ENCODE measurements at regions not wholly inside any gene's neighbourhood (a gene's known extent, or its start where the extent isn't known, plus 50 kb on each side); places are given as distances from the start of the nearest gene placed in this dataset.

GRCh38 chr7:13148548-13148947, 461.1 kb downstream of the ARL4A start:
- no peak for DNase-seq (ENCODE audit: low spot score in 2 of 2)
- TF ChIP-seq CTCF (IDR thresholded peaks at IDR 0.05) (no peak), POLR2AphosphoS5 (IDR thresholded peaks at IDR 0.05) (no peak), EP300 (IDR thresholded peaks at IDR 0.05) (no peak), POLR2A (IDR thresholded peaks at IDR 0.05) (no peak)
- WGBS = 62% methylated on average over 1 of the region's 1 CpG
- Histone ChIP-seq H3K4me3 (no peak overlapping the region), H3K36me3 (no peaks in the 10 kb centered on the region), H3K9me3 (no peaks in the 10 kb centered on the region), H3K27me3 (no peaks in the 10 kb centered on the region), H3K4me1 (no peaks in the 10 kb centered on the region), H3K27ac (no peak overlapping the region)

- 89% methylated on average over 1 of the region's 1 CpG for WGBS
Observed at GRCh38 chr7:13151978-13152377, 464.5 kb downstream of the ARL4A start.

GRCh38 chr7:13152755-13153154, 465.3 kb downstream of the ARL4A start:
- Histone ChIP-seq H3K36me3 (no peaks in the 10 kb centered on the region), H3K27ac (no peak overlapping the region), H3K4me3 (no peak overlapping the region), H3K9me3 (no peaks in the 10 kb centered on the region), H3K4me1 (no peaks in the 10 kb centered on the region), H3K27me3 (no peaks in the 10 kb centered on the region)
- no peak for DNase-seq (ENCODE audit: low spot score in 2 of 2)
- no peak for TF ChIP-seq CTCF (IDR thresholded peaks at IDR 0.05)

More at GRCh38 chr7:13151978-13152377, 464.5 kb downstream of the ARL4A start:
- Histone ChIP-seq H3K36me3 (no peaks in the 10 kb centered on the region), H3K4me3 (no peak overlapping the region), H3K4me1 (no peaks in the 10 kb centered on the region), H3K27me3 (no peaks in the 10 kb centered on the region), H3K9me3 (no peaks in the 10 kb centered on the region), H3K27ac (no peak overlapping the region)
- no peak for TF ChIP-seq CTCF (IDR thresholded peaks at IDR 0.05)
- TF ChIP-seq POLR2A (IDR thresholded peaks at IDR 0.05) = no peak
- no peak for TF ChIP-seq POLR2AphosphoS5 (IDR thresholded peaks at IDR 0.05)
- TF ChIP-seq EP300 (IDR thresholded peaks at IDR 0.05) = no peak
- no peak for DNase-seq (ENCODE audit: low spot score in 2 of 2)

- no peaks in the 10 kb centered on the region for H3K9me3 ChIP-seq
- WGBS = 44% methylated on average over 2 of the region's 2 CpGs
- no peak for DNase-seq (ENCODE audit: low spot score in 2 of 2)
- no peaks in the 10 kb centered on the region for H3K27me3 ChIP-seq
- no peaks in the 10 kb centered on the region for H3K4me1 ChIP-seq
- H3K27ac ChIP-seq = no peak overlapping the region
- no peak for TF ChIP-seq POLR2A (IDR thresholded peaks at IDR 0.05)
- no peak for TF ChIP-seq CTCF (IDR thresholded peaks at IDR 0.05)
- no peak for TF ChIP-seq EP300 (IDR thresholded peaks at IDR 0.05)
- TF ChIP-seq POLR2AphosphoS5 (IDR thresholded peaks at IDR 0.05) = no peak
- H3K36me3 ChIP-seq = no peaks in the 10 kb centered on the region
- H3K4me3 ChIP-seq = no peak overlapping the region
Observed at GRCh38 chr7:13153266-13153665, 465.8 kb downstream of the ARL4A start.

- H3K36me3 ChIP-seq = no peaks in the 10 kb centered on the region
- H3K9me3 ChIP-seq = no peaks in the 10 kb centered on the region
- H3K27ac ChIP-seq = no peak overlapping the region
- no peak for DNase-seq (ENCODE audit: low spot score in 2 of 2)
- H3K27me3 ChIP-seq = no peaks in the 10 kb centered on the region
- no peaks in the 10 kb centered on the region for H3K4me1 ChIP-seq
- no peak overlapping the region for H3K4me3 ChIP-seq
- no peak for TF ChIP-seq EP300 (IDR thresholded peaks at IDR 0.05)
- TF ChIP-seq POLR2AphosphoS5 (IDR thresholded peaks at IDR 0.05) = no peak
Observed at GRCh38 chr7:13153742-13154141, 466.3 kb downstream of the ARL4A start.

GRCh38 chr7:13155188-13155587, 467.8 kb downstream of the ARL4A start:
- TF ChIP-seq POLR2AphosphoS5 (IDR thresholded peaks at IDR 0.05) (no peak), EP300 (IDR thresholded peaks at IDR 0.05) (no peak), POLR2A (IDR thresholded peaks at IDR 0.05) (no peak), CTCF (IDR thresholded peaks at IDR 0.05) (no peak)
- 71% methylated on average over 1 of the region's 1 CpG for WGBS
- no peaks in the 10 kb centered on the region for H3K9me3 ChIP-seq
- no peaks in the 10 kb centered on the region for H3K27me3 ChIP-seq
- H3K4me3 ChIP-seq = no peak overlapping the region
- H3K27ac ChIP-seq = no peak overlapping the region
- no peak for DNase-seq (ENCODE audit: low spot score in 2 of 2)
- H3K4me1 ChIP-seq = no peaks in the 10 kb centered on the region
- no peaks in the 10 kb centered on the region for H3K36me3 ChIP-seq

All from suprapubic skin (tissue), 4 donors.